GM12874 (cell line): ENCODE measurements at regions not wholly inside any gene's neighbourhood (a gene's known extent, or its start where the extent isn't known, plus 50 kb on each side); places are given as distances from the start of the nearest gene placed in this dataset.

Experiments used
- CTCF ChIP-seq: IDR thresholded peaks from 2 replicates; pipeline ENCODE4 v1.5.1; 2011; ENCODE audit warnings: low read depth, mild to moderate bottlenecking, control low read depth, low read length, moderate library complexity; ENCODE audit not compliant: insufficient read depth

GRCh38 chr3:173342679-173343078 is 54.9 kb upstream of the NLGN1 start:
- TF ChIP-seq CTCF = no peak

- no peak for TF ChIP-seq CTCF
Observed at GRCh38 chr3:173340626-173341025, 56.9 kb upstream of the NLGN1 start.

- TF ChIP-seq CTCF = no peak
Observed at GRCh38 chr3:173336261-173336660, 61.3 kb upstream of the NLGN1 start.

- TF ChIP-seq CTCF = no peak
Observed at GRCh38 chr3:173306110-173306509, 91.4 kb upstream of the NLGN1 start.

GRCh38 chr3:173304182-173304800 is 93.3 kb upstream of the NLGN1 start:
- no peak for TF ChIP-seq CTCF

- no peak for TF ChIP-seq CTCF
Observed at GRCh38 chr3:173301647-173302046, 95.9 kb upstream of the NLGN1 start.

GRCh38 chr3:173289072-173289471 is 108.5 kb upstream of the NLGN1 start:
- no peak for TF ChIP-seq CTCF

GRCh38 chr3:173287361-173287760 is 110.2 kb upstream of the NLGN1 start:
- TF ChIP-seq CTCF = no peak
